B cell (primary cell): ENCODE measurements at regions not wholly inside any gene's neighbourhood (a gene's known extent, or its start where the extent isn't known, plus 50 kb on each side); places are given as distances from the start of the nearest gene placed in this dataset.

Experiments used
- ATAC-seq: fragments of 200-7000 bp; cut with Tn5 transposase; one replicate; pipeline ENCODE4 v1.10.0; 2021; ENCODE audit warnings: low read depth, mild to moderate bottlenecking, moderate number of reproducible peaks, moderate library complexity
- CTCF ChIA-PET: fragments of 350-600 bp; sonication (Branson Sonifier 250); formaldehyde crosslinking; loops from one replicate; lab custom pipeline; 2021; ENCODE audit warnings: antibody characterized with exemption, inconsistent platforms; lab: Charles Lee
- POLR2A ChIA-PET: fragments of 350-600 bp; sonication (Branson Sonifier 250); formaldehyde crosslinking; loops from one replicate; lab custom pipeline; 2021; ENCODE audit warnings: antibody characterized with exemption; lab: Charles Lee
- DNase-seq: peaks from one replicate; pipeline ENCODE4 v3.0.0; 2013
- H2AFZ ChIP-seq: 2 replicates; pipeline ENCODE4 v1.6.1; 2012; ENCODE audit warnings: mild to moderate bottlenecking, low read depth, low read length; ENCODE audit not compliant: insufficient read depth, poor library complexity, severe bottlenecking
- H3K27ac ChIP-seq, 2 donors: 1 replicate in 1 of 2; 2 replicates in 1 of 2; pipeline ENCODE4 v1.5.1; 2012 to 2013; ENCODE audit warnings: low read length in 2 of 2, mild to moderate bottlenecking in 2 of 2, moderate library complexity in 1 of 2
- H3K27me3 ChIP-seq, 4 experiments: fragments of 200-600 bp in 1 of 4; sonication (generic) in 1 of 4; replicated peaks in 1 of 4; 1 replicate in 2 of 4; 2 replicates in 2 of 4; pipeline versions ENCODE4 v1.6.1 to v1.7.0; 2013 to 2016; ENCODE audit warnings: low read length in 3 of 4, mild to moderate bottlenecking in 2 of 4, mixed read lengths in 1 of 4, moderate library complexity in 1 of 4; ENCODE audit not compliant: insufficient read depth in 4 of 4, control insufficient read depth in 3 of 4; ENCODE audit errors: control extremely low read depth in 1 of 4
- H3K36me3 ChIP-seq, 2 experiments: replicated peaks in 1 of 2; 1 replicate in 1 of 2; 2 replicates in 1 of 2; pipeline versions ENCODE4 v1.6.1 to v1.7.1; 2013; ENCODE audit warnings: low read length in 1 of 2; ENCODE audit not compliant: insufficient read depth in 2 of 2, control insufficient read depth in 1 of 2; ENCODE audit errors: control extremely low read depth in 1 of 2, extremely low read depth in 1 of 2
- H3K4me1 ChIP-seq, 2 donors: fragments of 200-600 bp in 1 of 2; sonication (generic) in 1 of 2; 1 replicate in 1 of 2; 2 replicates in 1 of 2; pipeline versions ENCODE4 v1.5.1 to v1.6.1; 2013 to 2017; ENCODE audit warnings: low read length in 2 of 2; ENCODE audit not compliant: control insufficient read depth in 2 of 2, insufficient read depth in 2 of 2
- H3K4me2 ChIP-seq: replicated peaks from 2 replicates; pipeline ENCODE3; 2012; ENCODE audit warnings: mild to moderate bottlenecking, low read depth, low read length; ENCODE audit not compliant: poor library complexity, severe bottlenecking
- H3K4me3 ChIP-seq, 5 experiments: fragments of 200-600 bp in 1 of 5; sonication (generic) in 1 of 5; 1 replicate in 3 of 5; 2 replicates in 2 of 5; pipeline versions ENCODE4 v1.5.1 to v1.7.0; 2011 to 2016; ENCODE audit warnings: low read length in 4 of 5, mild to moderate bottlenecking in 4 of 5, low read depth in 2 of 5, control low read depth in 1 of 5, moderate library complexity in 1 of 5; ENCODE audit not compliant: insufficient read depth in 1 of 5; ENCODE audit errors: control extremely low read depth in 1 of 5, extremely low read depth in 1 of 5
- H3K79me2 ChIP-seq: fragments of 200-600 bp; sonication (generic); one replicate; pipeline ENCODE4 v1.6.0; 2016; ENCODE audit warnings: low read length; ENCODE audit not compliant: control insufficient read depth, insufficient read depth
- H3K9ac ChIP-seq: fragments of 200-600 bp; sonication (generic); 2 replicates; pipeline ENCODE4 v1.6.1; 2017; ENCODE audit warnings: mild to moderate bottlenecking, low read length, moderate library complexity
- H3K9me3 ChIP-seq, 3 donors: one replicate each; pipeline versions ENCODE4 v1.6.1 to v1.7.1; 2013; ENCODE audit warnings: low read length in 2 of 3; ENCODE audit not compliant: control insufficient read depth in 2 of 3, insufficient read depth in 1 of 3; ENCODE audit errors: control extremely low read depth in 1 of 3
- H4K20me1 ChIP-seq: 2 replicates; pipeline ENCODE4 v1.6.0; 2012; ENCODE audit warnings: mild to moderate bottlenecking, low read length; ENCODE audit not compliant: insufficient read depth, control insufficient read depth, poor library complexity, severe bottlenecking
- H3K27ac Mint-ChIP-seq: one replicate; pipeline ENCODE4 v1.8.0; 2021; ENCODE audit warnings: mixed read lengths
- H3K27me3 Mint-ChIP-seq: one replicate; pipeline ENCODE4 v1.8.0; 2021; ENCODE audit warnings: mixed read lengths
- H3K4me1 Mint-ChIP-seq: one replicate; pipeline ENCODE4 v1.8.0; 2021; ENCODE audit warnings: mixed read lengths
- H3K4me3 Mint-ChIP-seq: one replicate; pipeline ENCODE4 v1.8.0; 2021; ENCODE audit warnings: mixed read lengths
- H3K9me3 Mint-ChIP-seq: one replicate; pipeline ENCODE4 v1.8.0; 2022; ENCODE audit warnings: mixed read lengths; ENCODE audit not compliant: insufficient read depth
- EZH2 ChIP-seq: IDR thresholded peaks from 2 replicates; pipeline ENCODE4 v1.6.1; 2012; ENCODE audit warnings: borderline replicate concordance, low read depth, mild to moderate bottlenecking, moderate library complexity, low read length; ENCODE audit not compliant: insufficient read depth, poor library complexity, severe bottlenecking
- WGBS: methylation state at CpG from one replicate; pipeline ENCODE4 v1.1.5; 2013; ENCODE audit warnings: missing lambda C conversion rate; ENCODE audit not compliant: insufficient coverage; 5-methylcytosine and 5-hydroxymethylcytosine counted together
- intact Hi-C: fragments of 100-400 bp; cut with micrococcal nuclease; formaldehyde crosslinking; loops from one replicate; pipeline ENCODE4 v1.10.0; 2022
- TF ChIP-seq, protein P1 (sequence below): fragments of 200-600 bp; IDR thresholded peaks from one replicate; pipeline ENCODE4 v1.8.0; 2022; ENCODE audit warnings: antibody characterized with exemption, mild to moderate bottlenecking

DNA sequence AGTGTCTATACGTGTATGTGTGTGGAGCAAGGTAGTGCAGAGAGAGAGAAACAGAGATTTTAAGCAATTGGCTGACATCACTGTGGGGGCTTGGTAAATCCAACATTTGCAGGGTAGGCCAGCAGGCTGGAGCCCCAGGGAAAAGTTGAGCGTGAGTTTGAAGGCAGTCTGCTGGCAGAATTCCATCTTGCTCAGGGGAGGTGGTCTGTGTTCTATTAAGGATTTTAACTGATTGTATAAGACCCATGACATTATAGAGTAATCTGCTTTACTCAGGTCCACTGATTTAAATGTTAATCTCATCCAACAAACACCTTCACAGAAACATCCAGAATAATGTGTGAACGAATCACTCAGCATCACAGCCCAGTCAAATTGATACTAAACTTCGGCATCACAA, 912.9 kb downstream of the GRM8 start:
- Mint-ChIP-seq H3K27ac (no peak overlapping the region), H3K9me3 (no peaks in the 10 kb centered on the region), H3K4me1 (no peaks in the 10 kb centered on the region), H3K27me3 (no peaks in the 10 kb centered on the region), H3K4me3 (no peak overlapping the region)
- Histone ChIP-seq H3K4me2 (no peak overlapping the region), H3K27ac (no peak overlapping the region), H3K36me3 (no peaks in the 10 kb centered on the region), H2AFZ (no peak overlapping the region), H3K27me3 (no peaks in the 10 kb centered on the region), H3K79me2 (no peaks in the 10 kb centered on the region), H3K4me3 (no peak overlapping the region), H3K9ac (no peak overlapping the region), H3K4me1 (no peaks in the 10 kb centered on the region), H4K20me1 (no peaks in the 10 kb centered on the region), H3K9me3 (no peaks in the 10 kb centered on the region)
- DNase-seq (no peak), ATAC-seq (no peak)
- TF ChIP-seq EZH2, result no peak
- TF ChIP-seq, protein P1, sequence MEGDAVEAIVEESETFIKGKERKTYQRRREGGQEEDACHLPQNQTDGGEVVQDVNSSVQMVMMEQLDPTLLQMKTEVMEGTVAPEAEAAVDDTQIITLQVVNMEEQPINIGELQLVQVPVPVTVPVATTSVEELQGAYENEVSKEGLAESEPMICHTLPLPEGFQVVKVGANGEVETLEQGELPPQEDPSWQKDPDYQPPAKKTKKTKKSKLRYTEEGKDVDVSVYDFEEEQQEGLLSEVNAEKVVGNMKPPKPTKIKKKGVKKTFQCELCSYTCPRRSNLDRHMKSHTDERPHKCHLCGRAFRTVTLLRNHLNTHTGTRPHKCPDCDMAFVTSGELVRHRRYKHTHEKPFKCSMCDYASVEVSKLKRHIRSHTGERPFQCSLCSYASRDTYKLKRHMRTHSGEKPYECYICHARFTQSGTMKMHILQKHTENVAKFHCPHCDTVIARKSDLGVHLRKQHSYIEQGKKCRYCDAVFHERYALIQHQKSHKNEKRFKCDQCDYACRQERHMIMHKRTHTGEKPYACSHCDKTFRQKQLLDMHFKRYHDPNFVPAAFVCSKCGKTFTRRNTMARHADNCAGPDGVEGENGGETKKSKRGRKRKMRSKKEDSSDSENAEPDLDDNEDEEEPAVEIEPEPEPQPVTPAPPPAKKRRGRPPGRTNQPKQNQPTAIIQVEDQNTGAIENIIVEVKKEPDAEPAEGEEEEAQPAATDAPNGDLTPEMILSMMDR, result no peak
- WGBS, result 75% methylated on average over 1 of the region's 4 CpGs
- ChIA-PET POLR2A (no interaction called here), CTCF (no interaction called here)
- intact Hi-C loops, result no loop called here

DNA sequence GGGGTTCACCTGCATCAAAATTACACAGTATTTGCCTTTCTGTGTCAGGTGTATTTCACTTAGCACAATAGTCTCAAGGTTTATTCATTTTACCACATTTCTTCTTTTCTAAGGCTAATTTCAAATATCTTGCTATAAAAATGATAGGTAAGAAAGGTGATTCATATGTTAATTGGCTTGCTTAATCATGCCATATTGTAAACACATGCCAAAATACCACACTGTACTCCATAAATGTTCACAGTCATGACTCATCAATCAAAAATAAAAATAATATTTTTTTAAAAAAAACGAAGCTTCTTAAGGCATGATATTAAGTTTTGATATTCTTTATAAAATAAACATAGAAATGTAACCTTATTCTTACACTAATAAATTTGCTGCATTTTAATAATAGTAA, 947.1 kb downstream of the GRM8 start:
- no peak overlapping the region for H3K4me2 ChIP-seq
- H3K4me3 ChIP-seq, result no peak overlapping the region
- no peak overlapping the region for H3K4me3 Mint-ChIP-seq
- POLR2A ChIA-PET, result no interaction called here
- no peak overlapping the region for H3K27ac Mint-ChIP-seq
- no peak for ATAC-seq
- H3K27me3 ChIP-seq, result no peaks in the 10 kb centered on the region
- no peak for TF ChIP-seq EZH2
- TF ChIP-seq, protein P1, result no peak
- no peak overlapping the region for H2AFZ ChIP-seq
- no peak overlapping the region for H3K9ac ChIP-seq
- intact Hi-C loops, result no loop called here
- no peaks in the 10 kb centered on the region for H3K4me1 Mint-ChIP-seq
- CTCF ChIA-PET, result no interaction called here
- H3K27ac ChIP-seq, result no peak overlapping the region
- H3K27me3 Mint-ChIP-seq, result no peaks in the 10 kb centered on the region
- no peaks in the 10 kb centered on the region for H3K36me3 ChIP-seq
- no peaks in the 10 kb centered on the region for H3K79me2 ChIP-seq
- WGBS, result no CpG with 5 or more reads among the region's 1 CpG
- no peaks in the 10 kb centered on the region for H4K20me1 ChIP-seq
- no peaks in the 10 kb centered on the region for H3K4me1 ChIP-seq
- DNase-seq, result no peak
- peaks cover 6% of the 10 kb centered on the region for H3K9me3 Mint-ChIP-seq
- H3K9me3 ChIP-seq, result no peaks in the 10 kb centered on the region
